GM12891 (cell line): ENCODE measurements at regions not wholly inside any gene's neighbourhood (a gene's known extent, or its start where the extent isn't known, plus 50 kb on each side); places are given as distances from the start of the nearest gene placed in this dataset.

Experiments
- POLR2A ChIP-seq: IDR thresholded peaks from 2 replicates; pipeline ENCODE4 v1.6.1; 2011; ENCODE audit warnings: low read depth, low read length, control low read depth
- TAF1 ChIP-seq: IDR thresholded peaks from 2 replicates; pipeline ENCODE4 v1.6.1; 2011; ENCODE audit warnings: low read depth, low read length, control low read depth

- TF ChIP-seq TAF1 (no peak), POLR2A (no peak)
Measured at GRCh38 chr3:70716832-70717231, 404.4 kb upstream of the MDFIC2 start.
